ENCODE measurements at regions not wholly inside any gene's neighbourhood (a gene's known extent, or its start where the extent isn't known, plus 50 kb on each side); places are given as distances from the start of the nearest gene placed in this dataset.

DNA sequence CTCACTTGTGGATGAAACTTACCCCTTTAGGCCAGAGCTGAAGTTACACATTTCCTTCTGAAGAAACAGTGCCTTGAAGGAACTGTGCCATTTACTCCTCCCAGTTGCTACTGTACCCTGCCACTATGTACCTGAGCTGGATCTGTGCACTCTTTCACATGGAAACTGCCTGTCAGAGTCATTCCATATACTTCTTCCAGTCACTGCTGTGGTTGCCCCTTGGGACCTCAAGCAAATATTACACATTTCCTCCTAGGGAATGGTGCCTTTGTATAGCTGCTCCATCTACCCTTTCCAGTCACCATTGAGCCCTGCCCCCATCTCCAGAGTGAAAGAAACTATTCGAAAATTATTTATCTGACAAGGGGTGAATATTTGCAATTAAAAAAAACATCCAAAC lies 1328.3 kb downstream of the TECRL start:
- TF ChIP-seq POLR2A (IDR thresholded peaks at IDR 0.05; ENCODE audit: low read depth, low read length) (no peak), CEBPB (IDR thresholded peaks at IDR 0.05; ENCODE audit: low read depth, low read length) (no peak), MAZ (IDR thresholded peaks at IDR 0.05; ENCODE audit: borderline replicate concordance, low read depth, low read length) (no peak), SMC3 (IDR thresholded peaks at IDR 0.05; ENCODE audit: low read depth, low read length) (no peak), RFX5 (IDR thresholded peaks at IDR 0.05; ENCODE audit: low read depth, low read length) (no peak), CHD1 (IDR thresholded peaks at IDR 0.05; ENCODE audit: low read depth, low read length) (no peak), MAFK (IDR thresholded peaks at IDR 0.05; ENCODE audit: low read depth, low read length) (no peak), RAD21 (IDR thresholded peaks at IDR 0.05; ENCODE audit: low read length) (no peak), MXI1 (IDR thresholded peaks at IDR 0.05; ENCODE audit: borderline replicate concordance, low read depth, low read length) (no peak)
- TF ChIP-seq, protein P1, sequence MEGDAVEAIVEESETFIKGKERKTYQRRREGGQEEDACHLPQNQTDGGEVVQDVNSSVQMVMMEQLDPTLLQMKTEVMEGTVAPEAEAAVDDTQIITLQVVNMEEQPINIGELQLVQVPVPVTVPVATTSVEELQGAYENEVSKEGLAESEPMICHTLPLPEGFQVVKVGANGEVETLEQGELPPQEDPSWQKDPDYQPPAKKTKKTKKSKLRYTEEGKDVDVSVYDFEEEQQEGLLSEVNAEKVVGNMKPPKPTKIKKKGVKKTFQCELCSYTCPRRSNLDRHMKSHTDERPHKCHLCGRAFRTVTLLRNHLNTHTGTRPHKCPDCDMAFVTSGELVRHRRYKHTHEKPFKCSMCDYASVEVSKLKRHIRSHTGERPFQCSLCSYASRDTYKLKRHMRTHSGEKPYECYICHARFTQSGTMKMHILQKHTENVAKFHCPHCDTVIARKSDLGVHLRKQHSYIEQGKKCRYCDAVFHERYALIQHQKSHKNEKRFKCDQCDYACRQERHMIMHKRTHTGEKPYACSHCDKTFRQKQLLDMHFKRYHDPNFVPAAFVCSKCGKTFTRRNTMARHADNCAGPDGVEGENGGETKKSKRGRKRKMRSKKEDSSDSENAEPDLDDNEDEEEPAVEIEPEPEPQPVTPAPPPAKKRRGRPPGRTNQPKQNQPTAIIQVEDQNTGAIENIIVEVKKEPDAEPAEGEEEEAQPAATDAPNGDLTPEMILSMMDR (conservative IDR thresholded peaks at IDR 0.05; ENCODE audit: low read depth, low read length), result no peak
- TF ChIP-seq, protein P2, sequence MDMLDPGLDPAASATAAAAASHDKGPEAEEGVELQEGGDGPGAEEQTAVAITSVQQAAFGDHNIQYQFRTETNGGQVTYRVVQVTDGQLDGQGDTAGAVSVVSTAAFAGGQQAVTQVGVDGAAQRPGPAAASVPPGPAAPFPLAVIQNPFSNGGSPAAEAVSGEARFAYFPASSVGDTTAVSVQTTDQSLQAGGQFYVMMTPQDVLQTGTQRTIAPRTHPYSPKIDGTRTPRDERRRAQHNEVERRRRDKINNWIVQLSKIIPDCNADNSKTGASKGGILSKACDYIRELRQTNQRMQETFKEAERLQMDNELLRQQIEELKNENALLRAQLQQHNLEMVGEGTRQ (IDR thresholded peaks at IDR 0.05; ENCODE audit: low read depth, low read length), result no peak
- TF ChIP-seq, protein P3, sequence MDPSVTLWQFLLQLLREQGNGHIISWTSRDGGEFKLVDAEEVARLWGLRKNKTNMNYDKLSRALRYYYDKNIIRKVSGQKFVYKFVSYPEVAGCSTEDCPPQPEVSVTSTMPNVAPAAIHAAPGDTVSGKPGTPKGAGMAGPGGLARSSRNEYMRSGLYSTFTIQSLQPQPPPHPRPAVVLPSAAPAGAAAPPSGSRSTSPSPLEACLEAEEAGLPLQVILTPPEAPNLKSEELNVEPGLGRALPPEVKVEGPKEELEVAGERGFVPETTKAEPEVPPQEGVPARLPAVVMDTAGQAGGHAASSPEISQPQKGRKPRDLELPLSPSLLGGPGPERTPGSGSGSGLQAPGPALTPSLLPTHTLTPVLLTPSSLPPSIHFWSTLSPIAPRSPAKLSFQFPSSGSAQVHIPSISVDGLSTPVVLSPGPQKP (IDR thresholded peaks at IDR 0.05; ENCODE audit: borderline replicate concordance, low read depth, low read length), result no peak

Data from IMR-90 (cell line).